Activated CD4-positive, alpha-beta T cell treated with anti-CD3 and anti-CD28 coated beads for 1 hour (primary cell): ENCODE measurements at regions not wholly inside any gene's neighbourhood (a gene's known extent, or its start where the extent isn't known, plus 50 kb on each side); places are given as distances from the start of the nearest gene placed in this dataset.
"Not testable (repeated sequence)": the region's sequence is repeated elsewhere in the genome, so short reads cannot be mapped to it uniquely, and the experiment has no call there.

Source experiments
- DNase-seq: peaks from one replicate; pipeline ENCODE4 v3.0.0-alpha.2; 2020

DNA sequence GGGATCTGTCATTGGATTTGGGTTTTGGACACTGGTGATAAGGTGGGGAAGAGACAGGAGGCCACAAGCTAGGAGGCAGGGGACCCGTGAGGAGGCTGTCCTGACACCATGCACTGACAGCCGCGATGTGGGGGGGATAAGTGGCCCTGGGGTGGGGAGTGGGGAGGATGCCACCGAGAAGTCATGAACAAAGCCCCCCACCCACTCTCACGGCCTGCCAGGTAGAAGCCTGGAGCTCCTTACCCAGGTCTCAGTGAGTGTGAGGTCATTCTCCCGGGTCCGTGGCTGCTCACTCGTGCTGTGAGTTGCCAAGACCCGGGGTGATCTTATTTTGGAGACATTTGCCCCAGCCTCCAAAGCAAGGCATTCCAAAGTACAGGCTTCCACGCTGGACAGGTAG is 165.9 kb upstream of the TNRC6C start:
- no peak for DNase-seq

DNA sequence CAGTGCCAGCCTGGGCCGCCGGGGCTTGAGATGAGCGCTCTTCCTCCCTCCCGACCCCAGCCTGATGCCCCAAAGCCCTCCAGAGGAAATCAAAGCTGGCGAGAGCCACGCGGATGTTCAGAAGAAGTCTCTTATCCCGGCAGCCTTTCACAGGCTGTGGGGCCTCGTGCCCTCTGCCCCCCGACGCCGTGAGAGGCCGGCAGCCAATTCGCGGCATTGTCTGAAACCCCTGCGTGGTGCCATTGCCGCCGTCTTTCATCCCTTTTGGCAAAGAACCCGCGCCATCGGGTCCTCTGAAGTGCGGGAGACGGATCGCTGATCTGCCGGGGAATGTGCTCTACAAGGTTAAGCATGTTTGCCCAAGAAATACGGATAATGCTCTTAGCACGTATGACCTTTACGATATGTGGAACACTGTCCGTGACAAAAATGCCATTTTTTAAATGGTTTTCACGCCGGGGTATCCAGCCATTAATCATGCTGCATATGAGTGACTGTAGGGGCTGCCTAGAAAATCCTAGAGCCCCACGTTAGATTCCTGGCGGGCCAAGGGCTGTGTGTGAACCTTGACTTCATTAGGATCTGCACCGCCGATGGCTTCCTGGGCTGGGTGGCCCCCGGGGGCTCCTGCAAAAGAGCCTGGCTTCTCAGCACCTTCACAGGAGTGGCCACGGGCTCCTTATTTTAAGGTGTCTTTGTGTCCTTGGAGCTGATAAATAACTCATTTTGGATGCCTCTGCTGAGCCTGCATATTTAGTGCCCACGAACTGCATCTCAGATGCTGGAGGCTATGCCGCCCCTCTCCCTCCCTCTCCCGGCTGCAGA is 165.1 kb upstream of the TNRC6C start:
- DNase-seq: no peak

DNA sequence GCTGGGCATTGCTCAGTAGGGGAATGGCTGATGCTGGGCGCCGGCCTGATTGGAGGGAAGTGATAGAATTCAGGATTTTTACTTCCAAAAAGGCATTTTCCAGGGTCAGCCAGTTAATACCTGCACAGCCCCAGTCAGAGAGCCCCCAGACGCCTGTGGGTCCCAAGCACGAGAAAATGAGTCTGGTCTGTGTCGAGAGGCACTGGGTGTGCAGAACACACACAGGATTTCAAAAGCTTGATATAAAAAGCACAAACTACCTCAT is 164.6 kb upstream of the TNRC6C start:
- no peak for DNase-seq

DNA sequence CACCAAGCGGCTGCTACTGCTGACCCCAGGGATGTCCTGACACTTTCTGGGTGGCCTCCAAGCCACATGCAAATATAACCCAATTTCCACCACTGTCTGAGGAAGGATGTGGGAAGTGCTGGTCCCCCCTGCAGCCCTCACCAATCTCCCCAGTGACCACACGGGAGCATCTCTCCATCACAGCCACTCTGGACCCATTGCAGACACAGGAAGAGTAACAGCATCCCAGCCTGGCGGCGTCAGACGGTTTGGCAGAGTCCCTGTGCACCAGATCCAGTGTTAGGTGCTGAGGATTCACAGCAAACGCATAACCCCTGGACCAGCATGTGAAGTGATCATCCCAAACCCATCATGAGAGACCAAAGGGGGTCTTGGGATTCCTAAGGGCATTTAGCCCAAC is 163.7 kb upstream of the TNRC6C start:
- no peak for DNase-seq

DNA sequence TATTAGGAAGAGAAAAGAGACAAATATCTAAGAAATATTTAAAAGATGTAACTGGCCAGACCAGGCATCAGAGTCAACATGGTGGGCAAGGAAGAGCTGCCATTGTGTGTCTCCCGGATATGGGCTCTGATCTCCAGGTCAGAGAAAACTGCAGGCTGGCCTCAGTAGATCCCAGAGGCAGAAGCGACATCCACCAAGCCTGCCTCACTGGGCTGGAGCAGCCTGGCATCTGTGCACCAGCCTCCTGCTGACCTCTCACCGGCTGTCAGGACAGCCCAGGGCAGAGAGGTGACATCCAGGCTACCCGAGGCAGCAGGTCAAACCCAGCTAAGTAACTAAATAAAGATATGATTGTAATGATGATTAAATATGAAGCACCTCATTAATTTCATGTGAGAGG is 162.8 kb upstream of the TNRC6C start:
- DNase-seq: no peak

DNA sequence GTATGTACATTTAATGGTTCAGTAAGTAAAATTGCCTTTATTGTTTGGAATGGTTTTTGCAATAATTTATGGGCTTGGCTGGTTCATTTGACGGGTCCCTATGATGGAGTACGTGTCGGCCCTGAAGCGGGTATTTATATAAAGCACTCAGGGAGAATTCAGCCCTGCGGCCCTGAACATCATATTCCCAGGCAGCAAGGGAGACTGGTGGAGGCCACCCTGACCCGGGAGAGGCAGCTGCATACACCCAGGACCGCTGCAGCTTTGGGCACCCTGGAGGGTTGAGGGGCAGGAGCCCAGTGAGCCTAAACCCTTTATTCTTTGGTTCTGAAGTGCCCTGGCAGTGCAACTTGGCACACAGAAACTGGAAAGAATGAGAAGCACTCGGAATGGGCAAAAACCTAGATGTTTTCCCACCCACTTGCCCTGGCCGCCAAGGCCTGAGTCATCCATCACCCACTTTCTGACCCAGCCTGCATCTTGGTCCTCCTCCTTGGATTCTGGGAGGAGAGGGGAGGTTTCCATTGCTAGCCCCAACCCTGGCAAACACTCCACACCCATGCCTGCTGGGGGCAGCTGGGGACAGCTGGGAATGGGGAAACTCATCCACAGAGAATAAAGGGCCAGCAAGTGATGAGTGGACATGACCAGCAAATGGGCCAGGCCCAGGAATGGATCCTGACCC is 162.2 kb upstream of the TNRC6C start:
- no peak for DNase-seq

DNA sequence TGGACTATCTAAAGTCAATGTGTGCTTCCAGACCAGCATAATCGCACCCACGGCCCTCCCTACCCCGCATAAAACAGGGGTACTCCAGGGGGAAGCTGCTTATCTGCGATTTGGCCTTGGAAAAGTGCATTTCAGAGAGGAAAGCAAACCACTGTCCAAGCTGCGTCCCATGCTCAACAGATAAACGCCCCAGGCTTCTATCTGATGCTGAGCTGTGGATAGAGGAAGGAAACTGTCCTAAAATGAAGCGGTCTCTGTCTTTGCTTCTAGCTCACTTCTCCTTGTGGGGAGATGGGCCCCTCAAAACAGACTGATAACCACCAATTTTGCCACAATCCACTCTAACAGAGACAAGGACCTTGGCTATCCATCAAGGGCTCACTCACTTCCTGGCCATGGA is 160.5 kb upstream of the TNRC6C start:
- no peak for DNase-seq

DNA sequence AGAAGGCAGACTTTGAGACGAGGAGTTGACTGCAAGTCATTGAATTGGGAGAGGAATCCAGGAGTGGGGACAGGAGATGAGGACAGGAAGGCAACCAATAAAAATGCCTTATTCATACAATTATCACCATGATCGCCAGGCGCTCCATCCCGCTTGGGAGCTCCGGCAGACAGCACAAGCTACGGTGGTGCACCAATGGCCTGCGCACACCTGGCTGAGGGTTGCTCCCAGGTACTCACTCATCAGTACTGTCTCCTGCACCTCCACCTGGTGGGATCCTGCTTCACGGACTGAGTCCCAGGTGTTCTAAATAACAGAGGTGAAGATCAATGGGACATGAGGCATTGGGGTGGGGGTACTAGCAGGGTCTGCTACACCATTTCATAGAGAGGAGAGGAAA is 160.0 kb upstream of the TNRC6C start:
- no peak for DNase-seq

DNA sequence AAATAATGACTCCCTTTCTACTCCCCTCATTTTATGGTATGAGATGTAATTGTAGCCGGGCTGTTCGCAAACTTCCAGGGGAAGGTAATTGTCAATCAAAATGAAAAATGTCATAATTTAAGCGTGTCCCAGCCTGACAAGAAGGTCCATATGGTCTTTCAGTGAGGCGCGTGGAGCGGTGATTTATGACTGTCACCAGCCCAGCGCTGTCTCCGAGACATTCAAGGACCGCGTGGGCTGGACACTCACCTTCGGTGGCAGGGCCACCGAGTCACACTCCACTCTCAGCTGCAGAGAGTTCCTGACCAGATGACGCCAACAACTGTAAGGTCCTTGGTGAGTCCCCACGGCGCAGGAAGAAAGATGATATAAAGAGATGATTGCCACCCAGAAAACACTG is 157.7 kb upstream of the TNRC6C start:
- no peak for DNase-seq

DNA sequence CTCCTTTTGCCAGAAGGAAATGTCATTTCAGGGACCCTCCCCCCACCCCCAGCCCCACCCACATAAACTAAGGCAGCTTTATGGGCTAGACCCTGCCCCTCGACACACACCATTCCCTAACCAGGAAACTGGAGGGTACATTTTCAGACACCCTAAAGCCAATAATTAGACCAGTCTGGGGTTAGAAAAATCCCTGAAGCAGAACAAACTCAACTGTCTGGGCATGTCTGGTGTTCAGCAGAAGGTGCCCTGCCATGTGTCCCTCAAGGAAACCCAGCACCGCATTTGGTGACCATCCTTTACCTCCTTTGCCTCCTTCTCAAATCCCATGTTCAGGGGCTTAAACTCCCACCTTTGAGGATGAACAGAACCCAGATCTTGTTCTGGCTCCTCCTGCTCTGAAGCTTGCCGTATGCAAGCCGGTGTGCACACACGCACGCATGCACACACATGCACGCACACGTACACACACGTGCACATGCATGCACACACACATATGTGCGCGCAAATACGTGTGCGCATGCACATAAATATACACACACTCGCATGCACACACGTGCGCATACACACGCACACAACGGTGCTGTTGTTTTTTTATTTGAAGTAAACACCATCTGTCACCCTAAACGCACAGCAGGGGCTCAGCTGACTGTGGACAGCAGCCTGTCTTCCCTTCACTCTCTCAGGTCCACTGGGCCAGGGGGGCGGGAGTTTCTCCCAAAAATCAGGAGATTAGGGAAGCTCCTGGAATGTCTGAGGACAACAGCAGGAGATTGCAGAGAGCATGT is 156.8 kb upstream of the TNRC6C start:
- no peak for DNase-seq

DNA sequence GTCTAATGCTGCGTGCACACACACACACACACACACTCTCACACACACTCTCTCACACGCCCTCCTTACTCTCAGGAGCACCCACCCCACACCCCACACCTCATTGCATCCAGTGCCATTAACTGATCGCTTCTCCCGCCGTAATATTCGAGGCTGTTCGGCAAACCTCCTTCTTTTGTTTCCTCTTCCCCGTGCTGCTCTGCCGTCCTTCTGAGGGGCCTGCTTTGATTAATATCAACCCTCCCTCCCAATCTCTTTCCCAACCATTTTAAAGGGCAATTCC is 156.2 kb upstream of the TNRC6C start:
- no peak for DNase-seq

DNA sequence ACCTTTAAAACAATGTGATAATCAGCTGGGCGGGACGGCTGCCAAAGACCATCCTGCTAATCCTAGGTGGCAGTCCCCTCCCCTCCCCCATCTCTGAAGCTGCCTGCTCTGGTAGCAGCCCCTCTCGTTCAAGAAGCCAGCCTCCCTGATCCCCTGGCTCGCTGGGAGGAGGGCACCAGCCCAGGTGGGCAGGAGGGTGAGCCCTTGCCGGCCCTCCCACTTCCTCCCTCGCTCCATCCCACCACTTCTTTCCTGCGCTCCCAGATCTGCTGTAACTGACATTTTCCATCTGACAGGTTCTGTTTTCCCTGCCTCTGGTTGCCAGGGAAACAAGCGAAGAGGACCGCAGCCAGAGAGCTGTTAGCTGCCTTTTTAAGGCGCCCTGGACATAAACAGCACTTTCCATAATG is 155.7 kb upstream of the TNRC6C start:
- DNase-seq: no peak

DNA sequence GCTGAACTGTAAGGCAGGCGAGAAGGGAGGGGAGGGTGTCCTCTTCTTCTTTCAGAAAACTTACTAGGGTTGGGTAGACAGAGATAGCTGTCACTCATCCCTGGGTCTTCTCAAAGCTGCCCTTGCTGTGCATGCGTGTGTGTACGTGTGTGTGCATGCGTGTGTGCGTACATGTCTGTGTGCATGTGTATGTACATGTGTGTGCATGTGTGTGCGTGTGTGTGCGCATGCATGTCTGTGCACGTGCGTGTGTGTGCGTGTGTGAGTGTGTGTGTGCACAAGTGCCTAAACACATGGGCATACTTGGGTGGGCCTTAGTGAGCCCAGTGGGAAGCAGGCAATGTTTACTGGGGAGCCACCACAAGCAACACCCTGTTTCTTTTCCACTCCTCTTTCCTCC is 154.8 kb upstream of the TNRC6C start:
- DNase-seq: no peak

DNA sequence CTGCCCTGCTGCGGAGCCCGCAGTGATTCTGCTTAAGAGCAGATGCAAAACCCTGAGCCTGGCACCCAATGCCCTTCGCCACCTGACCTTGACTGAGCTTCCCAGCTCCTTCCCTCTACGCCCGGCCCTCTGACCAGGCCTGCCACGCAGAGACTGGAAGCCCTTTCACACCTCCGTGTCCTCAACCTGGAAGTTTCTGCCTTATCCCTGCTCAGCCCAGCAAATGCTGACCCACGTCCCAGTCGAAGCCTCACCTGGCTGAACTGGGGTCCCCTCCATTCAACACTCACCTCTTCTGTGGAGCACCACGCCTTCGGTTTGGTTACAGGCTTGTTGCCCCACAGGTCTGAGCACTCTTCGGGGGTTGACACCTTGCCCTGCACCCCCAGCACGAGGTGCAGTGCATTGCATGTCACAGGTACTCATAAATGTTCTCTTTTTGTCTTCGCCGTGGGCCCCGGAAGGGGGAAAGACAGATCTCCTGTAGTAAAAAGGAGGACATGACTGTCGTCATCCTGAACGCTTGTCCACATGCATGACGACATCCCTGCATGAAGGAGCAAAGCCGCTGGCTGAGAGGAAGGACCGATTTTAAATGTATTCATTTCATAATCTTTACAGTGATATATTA is 153.6 kb upstream of the TNRC6C start:
- DNase-seq: no peak

DNA sequence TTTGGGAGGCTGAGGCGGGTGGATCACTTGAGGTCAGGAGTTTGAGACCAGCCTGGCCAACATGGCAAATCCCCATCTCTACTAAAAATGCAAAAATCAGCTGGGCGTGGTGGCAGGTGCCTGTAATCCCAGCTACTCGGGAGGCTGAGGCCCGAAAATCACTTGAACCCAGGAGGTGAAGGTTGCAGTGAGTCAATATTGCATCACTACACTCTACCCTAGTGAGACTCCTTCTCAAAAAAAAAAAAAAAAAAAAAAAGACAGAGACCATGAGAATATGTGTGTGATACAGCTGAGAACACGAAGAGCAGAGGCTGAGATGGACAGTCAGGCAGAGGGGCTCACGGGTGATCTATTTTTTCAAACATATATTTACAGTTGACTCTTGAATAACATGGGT is 152.5 kb upstream of the TNRC6C start:
- DNase-seq: not testable (repeated sequence)

DNA sequence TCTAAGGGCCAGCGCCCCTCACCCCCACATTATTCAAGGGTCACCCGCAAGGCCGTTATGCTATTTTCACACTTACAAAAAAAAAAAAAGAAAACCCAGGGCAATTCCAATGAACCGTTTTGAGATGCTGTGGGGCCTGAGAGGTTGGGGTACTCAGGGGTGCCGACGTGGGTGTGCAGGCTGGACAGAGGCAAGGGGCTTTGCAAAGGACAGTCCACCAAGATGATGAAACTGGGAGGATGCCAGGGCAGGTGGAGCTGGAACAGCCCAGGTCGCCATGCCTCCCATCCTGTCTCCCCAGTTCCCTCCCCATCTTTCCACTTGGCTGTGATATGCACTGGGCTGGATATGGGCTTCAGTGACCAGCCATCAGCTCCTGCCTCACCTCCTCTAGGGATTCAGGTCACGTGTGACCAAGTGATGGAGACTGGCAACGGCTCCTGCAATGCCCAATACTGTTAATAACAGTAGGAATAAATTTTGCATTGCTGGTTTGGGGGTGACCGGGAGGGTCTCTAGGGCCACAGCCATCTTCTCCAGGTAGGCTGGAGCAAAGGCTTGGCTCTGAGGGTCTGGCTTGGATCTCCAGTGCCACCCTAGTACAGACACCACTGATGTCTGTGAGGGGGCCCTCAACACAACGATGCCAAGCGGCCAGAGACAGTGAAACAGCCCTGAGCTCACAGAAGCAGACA is 151.3 kb upstream of the TNRC6C start:
- no peak for DNase-seq

DNA sequence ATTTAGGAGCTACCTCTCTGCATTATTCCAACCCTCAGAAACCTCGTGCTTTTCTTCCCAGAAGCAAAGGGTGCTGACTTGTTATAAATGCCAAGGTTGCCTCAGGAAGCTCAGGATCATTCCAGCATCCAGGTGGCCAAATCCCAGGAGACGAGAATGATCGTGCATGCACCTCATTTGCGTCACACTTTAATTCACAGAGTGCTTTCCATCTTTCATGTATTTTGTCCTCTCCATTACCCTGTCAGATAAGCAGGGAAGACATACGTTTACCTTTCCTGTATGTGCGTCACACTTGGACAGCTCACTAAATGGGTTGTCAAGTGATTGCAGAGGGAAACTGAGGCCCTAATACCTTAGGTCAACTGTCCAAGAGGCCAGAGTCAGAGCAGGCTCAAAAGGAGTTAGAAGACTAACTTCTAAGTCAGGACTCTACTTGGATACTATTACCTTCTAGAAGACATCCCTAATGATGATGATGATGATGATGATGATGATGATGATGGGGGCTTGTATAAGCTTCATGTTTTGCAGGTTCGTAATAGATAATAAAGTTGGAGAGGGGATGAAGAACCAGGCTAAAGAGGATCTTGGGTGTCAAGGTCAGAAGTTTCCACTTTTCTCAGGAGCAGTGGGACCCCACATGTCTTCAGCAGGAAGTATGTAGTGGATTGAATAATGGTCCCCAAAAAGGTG is 150.6 kb upstream of the TNRC6C start:
- no peak for DNase-seq

DNA sequence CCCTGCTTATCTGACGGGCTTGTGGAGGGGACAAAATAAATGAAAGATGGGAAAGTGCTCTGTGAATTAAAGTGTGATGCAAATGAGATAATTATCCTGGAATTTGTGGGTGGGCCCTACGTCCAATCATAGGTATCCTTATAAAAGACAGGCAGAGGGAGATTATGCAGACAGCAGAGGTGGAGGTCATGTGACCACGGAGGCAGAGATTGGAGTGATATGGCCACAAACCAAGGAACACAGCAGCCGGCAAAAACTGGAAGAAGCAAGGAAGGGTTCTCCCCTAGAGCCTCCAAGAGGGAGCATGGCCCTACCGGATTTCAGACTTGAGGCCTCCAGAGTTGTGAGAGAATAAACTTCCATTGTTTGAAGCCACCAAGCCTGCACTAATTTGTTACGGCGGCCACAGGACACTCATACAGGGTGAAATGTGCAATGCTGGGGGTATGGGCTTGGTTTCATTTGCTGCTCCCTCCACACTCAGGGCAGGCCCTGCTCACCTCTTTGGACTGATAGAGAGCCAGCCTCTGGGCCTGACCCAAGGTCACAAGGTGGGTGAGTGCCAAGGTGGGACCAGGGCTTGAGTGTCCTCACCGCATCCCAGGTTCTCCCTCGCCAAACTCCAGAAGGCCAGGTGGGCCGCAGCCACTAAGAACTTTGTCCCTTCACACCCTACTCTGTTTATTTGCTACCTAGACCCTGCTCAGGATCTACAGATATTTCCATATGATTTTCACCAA is 149.6 kb upstream of the TNRC6C start:
- DNase-seq: no peak

DNA sequence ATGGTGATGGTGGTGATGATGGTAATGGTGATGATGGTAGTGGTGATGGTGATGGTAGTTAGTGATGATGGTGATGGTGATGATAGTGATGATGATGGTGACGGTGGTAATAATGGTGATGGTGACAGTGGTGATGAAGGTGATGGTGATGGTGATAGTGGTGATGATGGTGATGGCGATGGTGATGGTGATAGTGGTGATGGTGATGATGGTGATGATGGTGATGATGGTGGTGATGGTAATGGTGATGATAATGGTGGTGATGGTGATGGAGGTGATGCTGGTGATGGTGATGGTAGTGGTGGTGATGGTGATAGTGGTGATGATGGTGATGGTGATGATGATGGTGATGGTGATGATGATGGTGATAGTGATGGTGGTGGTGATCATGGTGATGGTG is 148.7 kb upstream of the TNRC6C start:
- DNase-seq: no peak

DNA sequence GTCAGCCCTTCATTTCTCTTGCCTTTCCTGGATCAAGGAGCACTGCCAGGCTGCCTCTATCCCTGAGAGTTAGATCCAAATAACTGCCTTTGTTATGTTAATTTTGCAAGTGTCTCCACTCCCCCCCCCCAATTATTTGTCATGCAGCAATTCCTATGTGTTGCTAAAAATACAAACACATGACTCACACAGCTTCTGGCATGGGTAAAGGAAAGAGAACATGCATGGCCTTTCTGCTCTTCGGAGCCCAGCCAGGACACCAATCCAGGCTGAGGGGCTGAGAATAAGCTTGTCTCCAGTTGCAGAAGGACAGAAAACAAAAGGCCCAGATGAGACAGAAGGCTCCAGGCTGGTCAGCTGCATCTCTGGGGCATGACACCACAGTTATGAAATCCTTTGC is 148.0 kb upstream of the TNRC6C start:
- DNase-seq: no peak

DNA sequence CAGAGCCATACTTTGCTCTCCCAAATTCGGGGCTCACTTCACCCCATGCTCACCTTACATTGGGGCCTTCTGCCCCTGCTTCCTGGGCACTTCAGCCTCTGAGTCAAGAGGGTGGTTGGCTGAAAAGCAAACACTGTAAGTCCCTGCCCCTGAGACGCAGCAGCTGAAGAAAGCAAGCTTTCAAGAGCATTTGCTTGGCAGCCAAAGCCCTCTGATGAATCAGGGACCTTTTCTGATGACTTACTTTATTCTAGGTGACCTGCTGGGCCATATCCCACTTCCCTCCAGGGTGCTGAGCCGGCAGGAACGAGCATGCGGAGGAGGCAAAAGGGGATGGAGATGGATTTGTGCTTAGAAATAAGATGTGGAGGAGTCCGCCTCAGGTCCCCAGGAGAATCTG is 147.0 kb upstream of the TNRC6C start:
- no peak for DNase-seq
